ENCODE measurements at regions not wholly inside any gene's neighbourhood (a gene's known extent, or its start where the extent isn't known, plus 50 kb on each side); places are given as distances from the start of the nearest gene placed in this dataset.

GRCh38 chr6:37560737-37561103 is 61.0 kb upstream of the CCDC167 start:
- Histone ChIP-seq H4K20me1 (ENCODE audit: control insufficient read depth, insufficient read depth, insufficient read length) (no peaks in the 10 kb centered on the region), H2BK120ac (ENCODE audit: low read depth, low read length, poor library complexity, severe bottlenecking) (no peak overlapping the region), H3K9ac (ENCODE audit: extremely low read depth, insufficient read length, low read length) (no peak overlapping the region), H2BK12ac (ENCODE audit: insufficient read length, low read depth, low read length) (no peak overlapping the region), H4K5ac (ENCODE audit: insufficient read length, low read depth, low read length) (no peak overlapping the region), H3K79me2 (ENCODE audit: insufficient read depth, low read length) (no peaks in the 10 kb centered on the region), H3K14ac (ENCODE audit: insufficient read depth, low read length) (no peak overlapping the region), H2BK5ac (ENCODE audit: insufficient read length, low read length) (no peak overlapping the region), H3K23ac (ENCODE audit: insufficient read length, low read depth, low read length) (no peak overlapping the region), H3K79me1 (ENCODE audit: insufficient read depth, low read depth, low read length, poor library complexity, severe bottlenecking) (no peaks in the 10 kb centered on the region), H2AFZ (ENCODE audit: low read length) (no peak overlapping the region), H3K23me2 (ENCODE audit: insufficient read length, low read depth, low read length, poor library complexity, severe bottlenecking) (peaks cover 5% of the 10 kb centered on the region), H3K4me2 (ENCODE audit: insufficient read depth, insufficient read length, low read length) (no peak overlapping the region), H3K4me1 (ENCODE audit: insufficient read depth, low read length) (no peaks in the 10 kb centered on the region; the same call in 1 of the 2 replicates), H2BK15ac (ENCODE audit: low read depth, low read length) (no peak overlapping the region), H4K8ac (replicated peaks; ENCODE audit: insufficient read length, low read depth, low read length) (no peak overlapping the region), H3K27me3 (ENCODE audit: insufficient read depth, low read length) (peaks cover 3% of the 10 kb centered on the region; the same call in 1 of the 2 replicates), H2AK5ac (ENCODE audit: insufficient read length, low read length) (no peak overlapping the region), H3K27ac (ENCODE audit: insufficient read length, low read depth, low read length) (no peak overlapping the region), H3K4ac (ENCODE audit: low read depth, low read length) (no peak overlapping the region), H4K91ac (ENCODE audit: insufficient read length, low read depth, low read length) (no peak overlapping the region), H3K9me3 (ENCODE audit: control insufficient read depth, low read depth, low read length) (no peaks in the 10 kb centered on the region), H3K18ac (ENCODE audit: insufficient read length, low read depth, low read length) (no peak overlapping the region), H3K56ac (ENCODE audit: insufficient read length, low read depth, low read length) (no peak overlapping the region), H3T11ph (ENCODE audit: low read length) (no peak overlapping the region), H2BK20ac (ENCODE audit: low read depth, low read length, poor library complexity, severe bottlenecking) (no peak overlapping the region)
- no peak for TF ChIP-seq CTCF (conservative IDR thresholded peaks at IDR 0.05)
- H3K27me3 Mint-ChIP-seq (ENCODE audit: low read depth): peaks cover 56% of the 10 kb centered on the region
- H3K27ac Mint-ChIP-seq: peak overlapping the region in 1 of 3 experiments; percentile 34; a peak in 1 of 7 replicates
- peaks cover 31 to 52% of the 10 kb centered on the region in 2 experiments for H3K4me1 Mint-ChIP-seq
- H3K9me3 Mint-ChIP-seq: peaks cover 4% of the 10 kb centered on the region in 2 experiments; a peak in 2 of 5 replicates
- DNase-seq: no peak
- WGBS (ENCODE audit: extremely low coverage, insufficient read length, low lambda C conversion rate): no CpG with 5 or more reads among the region's 3 CpGs
- H3K4me3 Mint-ChIP-seq: no peak overlapping the region; a peak in 1 of 5 replicates
- H3K36me3 Mint-ChIP-seq (ENCODE audit: insufficient read depth in 1 of 3, low read depth in 3 of 3): peaks cover 0 to 4% (median 0%) of the 10 kb centered on the region in 3 experiments; a peak in 1 of 7 replicates

Measured in H9 (cell line).